Omental fat pad (tissue), 1 donor: ENCODE measurements at regions not wholly inside any gene's neighbourhood (a gene's known extent, or its start where the extent isn't known, plus 50 kb on each side); places are given as distances from the start of the nearest gene placed in this dataset.
A peak's percentile ranks its signal among the peaks of the same experiment; 100 is the strongest.
"Not testable (repeated sequence)": the region's sequence is repeated elsewhere in the genome, so short reads cannot be mapped to it uniquely, and the experiment has no call there.

ENCODE experiments used
- ATAC-seq: fragments of 150-250 bp; one replicate; pipeline ENCODE4 v1.9.1; 2016; ENCODE audit warnings: mild to moderate bottlenecking, moderate library complexity; ENCODE audit not compliant: low FRiP score
- DNase-seq: peaks from one replicate; pipeline ENCODE4 v3.0.0-alpha.2; 2019; ENCODE audit warnings: low spot score

- not testable (repeated sequence) for DNase-seq, ATAC-seq
Measured at GRCh38 chr14:19052977-19053376, 85.7 kb downstream of the POTEM start.

GRCh38 chr14:19053426-19054050 is 86.3 kb downstream of the POTEM start:
- DNase-seq: not testable (repeated sequence)
- ATAC-seq: peak; percentile 62

DNA sequence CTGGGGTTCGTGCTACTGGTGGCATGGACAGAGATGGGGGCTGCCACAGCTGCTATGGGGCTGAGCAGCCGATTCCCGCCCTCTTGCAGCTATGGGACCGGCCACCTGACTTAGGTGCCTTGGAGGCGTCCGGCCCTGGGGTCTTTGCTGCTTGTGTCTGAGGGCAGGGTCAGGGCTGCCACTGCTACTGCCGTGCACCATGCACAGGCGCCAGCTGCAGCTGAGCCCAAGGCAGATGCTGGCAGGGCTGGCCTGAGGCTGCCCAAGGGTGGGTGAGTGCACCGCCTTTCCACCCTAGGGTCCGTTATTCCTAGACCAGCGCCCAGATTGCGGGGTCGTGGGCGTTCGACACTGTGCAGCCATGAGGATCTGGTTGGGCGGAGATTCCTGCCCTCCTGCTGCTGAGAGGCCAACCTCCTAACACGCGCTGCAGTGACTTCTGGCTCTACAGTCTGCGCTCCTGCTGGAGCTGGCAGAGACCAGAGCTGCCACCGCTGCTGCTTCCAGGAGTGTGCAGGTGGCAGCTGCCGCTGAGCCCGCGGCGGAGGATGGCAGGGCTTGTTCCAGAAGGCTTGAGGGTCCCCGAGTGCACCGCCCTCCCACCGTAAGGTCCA is 87.0 kb downstream of the POTEM start:
- not testable (repeated sequence) for ATAC-seq, DNase-seq

DNA sequence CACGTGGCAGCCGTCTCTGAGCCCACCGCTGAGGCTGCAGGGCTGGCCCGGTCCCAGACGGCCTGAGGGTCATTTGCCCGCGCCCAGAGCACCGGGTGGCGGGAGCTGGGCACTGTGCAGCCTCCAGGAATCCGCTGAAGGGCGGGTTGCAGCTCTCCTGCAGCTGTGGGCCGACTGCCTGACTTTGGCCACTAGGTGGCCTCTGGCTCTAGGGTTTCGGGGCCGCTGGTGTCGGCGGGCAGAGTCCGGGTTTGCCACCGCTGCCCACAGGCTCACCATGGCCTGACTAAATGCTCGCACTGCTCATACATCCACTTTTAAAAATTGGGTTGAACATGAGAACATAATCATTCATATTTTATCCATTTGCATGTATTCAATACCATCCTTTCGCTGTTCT is 87.7 kb downstream of the POTEM start:
- not testable (repeated sequence) for DNase-seq, ATAC-seq

- ATAC-seq, DNase-seq: not testable (repeated sequence)
Measured at GRCh38 chr14:19059066-19059465, 91.8 kb downstream of the POTEM start.

DNA sequence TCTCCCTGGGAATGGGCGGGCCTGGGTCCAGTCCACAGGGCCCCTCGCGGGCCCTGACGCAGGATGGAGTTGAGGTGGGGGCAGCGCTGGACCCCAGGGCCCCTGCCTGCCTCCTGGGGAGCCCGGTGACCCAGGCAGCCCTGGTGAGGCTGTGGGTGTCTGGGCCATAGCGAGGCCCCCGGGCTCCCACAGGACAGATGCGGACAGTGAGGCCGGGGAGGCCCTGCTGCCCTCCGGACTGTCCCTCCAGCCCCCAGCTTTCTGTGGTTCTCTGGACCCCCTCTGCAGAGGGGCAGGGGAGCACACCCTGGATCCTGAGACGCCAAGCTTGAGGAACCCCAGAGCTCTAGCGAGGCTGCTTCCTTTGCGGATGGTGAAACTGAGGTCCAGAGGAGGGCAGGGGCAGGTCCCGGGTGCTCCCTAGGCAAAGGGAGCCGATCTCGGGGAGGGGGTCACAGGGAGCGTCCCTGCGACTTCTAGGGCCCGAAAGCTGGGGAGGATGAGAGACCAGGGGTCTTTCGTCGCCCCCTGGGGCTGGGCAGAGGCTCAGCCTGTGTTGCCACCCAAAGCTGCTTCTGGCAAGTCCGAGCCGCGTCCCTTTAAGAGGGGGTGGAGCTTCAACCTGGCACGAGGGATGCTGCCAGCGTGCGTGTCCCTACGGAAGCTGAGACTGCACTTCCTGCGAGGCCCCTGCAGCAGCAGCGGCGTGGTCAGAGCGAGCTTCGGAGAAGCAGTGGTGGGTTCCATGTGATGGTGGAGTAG is 94.6 kb downstream of the POTEM start:
- not testable (repeated sequence) for DNase-seq
- ATAC-seq: peak; percentile 44

DNA sequence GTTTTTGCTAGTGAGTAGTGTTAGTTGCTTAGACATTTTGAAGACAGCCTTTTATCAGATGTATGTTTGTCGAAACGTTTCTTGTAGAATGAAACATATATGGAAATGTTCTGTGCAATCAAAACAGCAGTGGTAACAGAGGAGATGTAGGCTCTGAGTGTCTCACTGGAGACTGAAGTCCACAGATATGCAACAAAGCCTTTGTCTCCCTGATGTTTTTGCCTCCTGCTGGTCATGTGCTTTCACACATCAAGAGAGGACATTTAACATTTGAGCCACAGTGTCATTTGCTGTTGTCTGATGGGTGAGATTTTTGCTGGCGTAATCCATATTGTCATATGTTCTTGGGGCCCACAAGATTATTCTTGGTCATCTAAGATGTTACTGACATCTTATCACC is 101.7 kb downstream of the POTEM start:
- DNase-seq, ATAC-seq: not testable (repeated sequence)

DNA sequence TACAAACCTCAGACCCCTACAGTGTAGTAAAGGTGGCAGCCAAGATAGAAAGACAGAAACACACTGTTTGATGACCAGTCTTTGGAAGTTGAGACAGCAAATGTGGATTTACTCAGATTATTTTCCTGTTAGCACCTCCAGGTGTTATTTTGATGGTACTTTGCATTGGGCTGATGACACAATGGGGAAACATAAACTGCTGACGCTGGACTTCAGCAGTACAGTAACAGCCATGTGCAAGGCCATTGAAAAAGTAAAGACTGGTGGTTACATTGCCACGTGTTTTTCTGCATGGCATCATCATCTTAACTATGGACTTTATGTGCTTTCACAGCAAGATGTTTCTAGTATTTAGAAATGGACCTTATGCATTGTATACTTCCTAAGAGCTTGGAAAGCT is 105.3 kb downstream of the POTEM start:
- DNase-seq, ATAC-seq: not testable (repeated sequence)

- not testable (repeated sequence) for DNase-seq, ATAC-seq
Measured at GRCh38 chr14:19088632-19089031, 121.4 kb downstream of the POTEM start.

- not testable (repeated sequence) for ATAC-seq, DNase-seq
Measured at GRCh38 chr14:19093227-19093626, 126.0 kb downstream of the POTEM start.

- DNase-seq: not testable (repeated sequence)
Measured at GRCh38 chr14:19094731-19095130, 127.5 kb downstream of the POTEM start.

DNA sequence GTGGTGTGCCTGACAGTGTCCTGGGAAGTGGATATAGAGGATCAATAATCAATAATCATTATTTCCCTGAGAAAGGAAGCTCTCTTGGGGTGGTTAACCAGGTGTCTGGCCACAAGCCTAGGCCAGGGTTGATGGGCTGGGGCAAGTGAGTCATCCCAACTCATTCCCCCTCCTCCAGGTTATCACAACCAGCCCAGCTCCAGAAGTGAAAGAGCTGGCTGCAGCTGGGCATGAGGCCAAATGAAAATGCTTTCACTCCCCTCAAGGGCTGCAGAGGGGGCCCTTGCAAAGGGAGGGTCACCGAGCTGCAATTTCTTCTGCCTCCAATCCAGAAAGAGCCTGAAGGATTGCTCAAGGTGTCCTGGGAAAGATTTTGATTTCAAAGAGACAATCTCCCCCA is 127.9 kb downstream of the POTEM start:
- DNase-seq, ATAC-seq: not testable (repeated sequence)

More at GRCh38 chr14:19094731-19095130, 127.5 kb downstream of the POTEM start:
- not testable (repeated sequence) for ATAC-seq

DNA sequence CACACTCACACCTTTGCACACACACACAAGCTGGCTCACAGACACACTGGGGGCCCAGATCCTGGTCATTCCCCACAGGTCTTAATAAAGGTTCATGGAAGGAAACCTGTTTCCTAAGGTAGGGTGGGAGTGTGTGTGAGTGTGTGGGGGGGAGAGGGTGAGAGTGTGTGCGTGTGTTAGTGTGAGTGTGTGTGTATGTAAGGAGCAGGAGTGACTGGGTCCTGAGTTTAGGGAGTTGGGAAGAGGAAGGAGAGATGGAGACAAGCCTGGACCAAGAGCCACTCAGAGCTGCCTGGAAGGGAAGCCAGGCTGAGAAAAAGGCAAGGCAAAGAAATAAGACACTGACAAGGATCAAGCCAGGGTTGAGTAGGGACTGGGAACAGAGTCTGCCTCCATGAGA is 129.2 kb downstream of the POTEM start:
- DNase-seq, ATAC-seq: not testable (repeated sequence)

DNA sequence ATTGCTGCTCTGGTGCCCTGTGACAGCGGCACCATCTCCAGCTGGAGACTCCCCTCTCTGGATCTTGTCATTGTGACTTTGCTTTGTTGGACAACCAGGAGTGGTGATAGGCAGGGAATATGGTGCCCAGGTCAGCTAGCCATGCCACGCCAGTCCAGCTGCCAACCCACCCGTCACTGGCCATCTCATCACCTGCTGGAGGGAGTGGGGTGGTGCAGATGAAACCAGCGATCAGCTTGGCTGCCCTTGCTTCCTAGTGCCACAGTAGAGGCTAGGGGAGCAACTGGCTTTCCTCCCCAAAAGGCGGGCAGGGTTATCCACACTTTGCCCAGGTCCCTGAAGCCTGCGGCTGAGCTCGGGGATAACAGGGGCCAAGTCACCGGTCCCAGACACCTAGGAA is 129.6 kb downstream of the POTEM start:
- not testable (repeated sequence) for DNase-seq, ATAC-seq

DNA sequence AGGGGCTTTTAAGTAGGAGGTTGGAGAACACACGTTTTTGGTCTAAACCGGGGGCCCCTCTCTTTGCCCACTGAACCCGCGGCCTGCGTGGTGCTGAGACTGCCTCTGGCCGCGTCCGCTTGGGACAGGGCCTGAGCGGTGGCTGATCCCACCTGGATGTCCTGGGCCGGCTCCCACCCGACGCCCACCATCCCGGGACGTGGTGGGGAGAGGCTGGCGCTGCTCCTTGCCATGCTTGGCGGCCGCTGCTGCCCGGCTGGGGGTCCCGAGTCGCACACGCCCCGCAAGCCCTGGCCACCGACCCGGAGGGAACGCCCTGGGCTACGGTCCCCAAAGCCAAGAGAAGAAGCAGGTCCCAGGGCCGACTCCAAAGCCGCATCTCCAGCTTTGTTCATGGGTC is 130.1 kb downstream of the POTEM start:
- peak; percentile 35 for ATAC-seq

DNA sequence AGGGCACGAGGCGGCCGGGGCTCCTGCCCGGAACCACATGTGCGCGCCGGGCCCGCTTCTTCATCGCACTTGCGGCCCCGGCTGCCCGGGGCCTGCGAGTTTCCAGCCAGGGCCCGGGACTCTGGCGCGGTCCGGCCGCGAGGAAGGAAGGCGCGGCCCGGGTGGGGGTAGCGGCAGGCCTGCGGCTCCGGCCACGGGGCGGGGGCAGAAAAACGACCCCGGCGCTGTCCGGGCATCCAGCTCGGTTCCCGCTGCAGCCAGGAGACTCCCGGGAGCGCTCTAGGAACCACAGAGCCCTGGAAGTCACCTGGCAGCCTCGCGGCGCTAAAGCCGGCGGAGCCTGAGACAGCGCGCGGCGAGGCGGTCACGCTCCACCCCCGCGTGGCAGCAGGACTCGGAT is 130.5 kb downstream of the POTEM start:
- peak; percentile 13 for ATAC-seq
- not testable (repeated sequence) for DNase-seq

More for the DNA sequence above, 130.1 kb downstream of the POTEM start:
- DNase-seq: not testable (repeated sequence)

- not testable (repeated sequence) for ATAC-seq, DNase-seq
Measured at GRCh38 chr14:19098230-19098629, 131.0 kb downstream of the POTEM start.

GRCh38 chr14:19098732-19099131 is 131.5 kb downstream of the POTEM start:
- DNase-seq: not testable (repeated sequence)
- peak; percentile 24 for ATAC-seq

- not testable (repeated sequence) for ATAC-seq, DNase-seq
Measured at GRCh38 chr14:19099336-19099735, 132.1 kb downstream of the POTEM start.

DNA sequence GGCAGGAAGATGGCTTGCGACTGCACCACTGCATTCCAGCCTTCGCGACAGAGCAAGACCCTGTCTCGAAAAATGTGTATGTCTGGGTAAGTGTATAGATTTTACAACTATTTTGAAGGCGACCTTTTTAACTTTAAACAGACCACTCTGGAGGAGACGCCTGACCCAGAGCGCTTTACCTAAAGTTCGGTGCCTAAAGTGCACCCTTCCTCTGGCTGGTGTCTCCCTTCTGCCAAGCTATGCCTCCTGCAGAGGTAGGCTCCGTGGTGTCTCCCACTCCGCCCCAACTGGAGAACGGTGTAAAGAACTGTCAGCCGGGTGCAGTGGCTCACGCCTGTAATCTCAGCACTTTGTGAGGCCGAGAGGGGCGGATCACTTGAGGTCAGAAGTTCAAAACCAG is 132.7 kb downstream of the POTEM start:
- not testable (repeated sequence) for DNase-seq, ATAC-seq
